ENCODE measurements at regions not wholly inside any gene's neighbourhood (a gene's known extent, or its start where the extent isn't known, plus 50 kb on each side); places are given as distances from the start of the nearest gene placed in this dataset.

- Mint-ChIP-seq H3K9me3 (peaks cover 4% of the 10 kb centered on the region), H3K27ac (no peak overlapping the region)
Measured at GRCh38 chr13:103521532-103521931, 455.3 kb upstream of the SLC10A2 start.

GRCh38 chr13:103517768-103518102 lies 451.5 kb upstream of the SLC10A2 start:
- CTCF ChIA-PET = no interaction called here
- DNase-seq = no peak
- H3K36me3 Mint-ChIP-seq (ENCODE audit: low read depth) = no peaks in the 10 kb centered on the region
- POLR2A ChIA-PET = no interaction called here
- no peak for TF ChIP-seq CTCF (IDR thresholded peaks at IDR 0.05)
- H3K27ac Mint-ChIP-seq = no peak overlapping the region
- H3K9me3 Mint-ChIP-seq = peaks cover 4% of the 10 kb centered on the region
- H3K4me1 Mint-ChIP-seq (ENCODE audit: low read depth) = no peaks in the 10 kb centered on the region
- no peak overlapping the region for H3K4me3 Mint-ChIP-seq
- ATAC-seq = no peak
- H3K27me3 Mint-ChIP-seq = no peaks in the 10 kb centered on the region
- intact Hi-C loops (cut with micrococcal nuclease) = no loop called here

More at GRCh38 chr13:103521532-103521931, 455.3 kb upstream of the SLC10A2 start:
- ChIA-PET POLR2A (no interaction called here), CTCF (no interaction called here)
- Mint-ChIP-seq H3K4me3 (no peak overlapping the region), H3K36me3 (ENCODE audit: low read depth) (no peaks in the 10 kb centered on the region), H3K4me1 (ENCODE audit: low read depth) (no peaks in the 10 kb centered on the region), H3K27me3 (no peaks in the 10 kb centered on the region)
- ATAC-seq (no peak), DNase-seq (no peak)
- intact Hi-C loops (cut with micrococcal nuclease) = no loop called here
- TF ChIP-seq CTCF (IDR thresholded peaks at IDR 0.05) = no peak

- Mint-ChIP-seq H3K36me3 (ENCODE audit: low read depth) (no peaks in the 10 kb centered on the region), H3K27me3 (no peaks in the 10 kb centered on the region), H3K4me3 (no peak overlapping the region), H3K27ac (no peak overlapping the region), H3K9me3 (peaks cover 3% of the 10 kb centered on the region), H3K4me1 (ENCODE audit: low read depth) (no peaks in the 10 kb centered on the region)
- ChIA-PET POLR2A (no interaction called here), CTCF (no interaction called here)
- intact Hi-C loops (cut with micrococcal nuclease) = no loop called here
- TF ChIP-seq CTCF (IDR thresholded peaks at IDR 0.05) = no peak
- DNase-seq (no peak), ATAC-seq (no peak)
Measured at GRCh38 chr13:103517066-103517767, 451.0 kb upstream of the SLC10A2 start.

- no peak for TF ChIP-seq CTCF (IDR thresholded peaks at IDR 0.05)
Measured at GRCh38 chr13:103516015-103516795, 450.0 kb upstream of the SLC10A2 start.

GRCh38 chr13:103515410-103515809 lies 449.2 kb upstream of the SLC10A2 start:
- TF ChIP-seq CTCF (IDR thresholded peaks at IDR 0.05) = no peak
- CTCF ChIA-PET = no interaction called here
- Mint-ChIP-seq H3K36me3 (ENCODE audit: low read depth) (no peaks in the 10 kb centered on the region), H3K27me3 (no peaks in the 10 kb centered on the region), H3K4me1 (ENCODE audit: low read depth) (no peaks in the 10 kb centered on the region), H3K27ac (no peak overlapping the region), H3K4me3 (no peak overlapping the region), H3K9me3 (no peaks in the 10 kb centered on the region)
- ATAC-seq = no peak
- intact Hi-C loops (cut with micrococcal nuclease) = no loop called here
- DNase-seq = no peak
- POLR2A ChIA-PET = no interaction called here

More at GRCh38 chr13:103516015-103516795, 450.0 kb upstream of the SLC10A2 start:
- Mint-ChIP-seq H3K9me3 (no peaks in the 10 kb centered on the region), H3K4me1 (ENCODE audit: low read depth) (no peaks in the 10 kb centered on the region), H3K4me3 (no peak overlapping the region), H3K27ac (no peak overlapping the region), H3K27me3 (no peaks in the 10 kb centered on the region), H3K36me3 (ENCODE audit: low read depth) (no peaks in the 10 kb centered on the region)
- DNase-seq (no peak), ATAC-seq (no peak)
- ChIA-PET CTCF (no interaction called here), POLR2A (no interaction called here)
- intact Hi-C loops (cut with micrococcal nuclease) = no loop called here

Measured in activated CD8-positive, alpha-beta T cell treated with anti-CD3 and anti-CD28 coated beads for 36 hours (primary cell).